Neural cell (in vitro differentiated cells): ENCODE measurements at regions not wholly inside any gene's neighbourhood (a gene's known extent, or its start where the extent isn't known, plus 50 kb on each side); places are given as distances from the start of the nearest gene placed in this dataset.

Experiments
- H2AFZ ChIP-seq: fragments of 200-600, 300-800 bp; sonication (generic), shearing (Covaris generic); 2 replicates; pipeline ENCODE4 v1.6.0; 2014; ENCODE audit warnings: low read depth, mild to moderate bottlenecking, antibody characterized with exemption, low read length, moderate library complexity
- H3F3A ChIP-seq: fragments of 200-600 bp; shearing (Covaris generic); 2 replicates; pipeline ENCODE4 v1.6.1; 2016; ENCODE audit warnings: mild to moderate bottlenecking, moderate library complexity, mixed read lengths, antibody characterized with exemption, low read length; ENCODE audit not compliant: insufficient read depth, poor library complexity, severe bottlenecking
- H3K27ac ChIP-seq: fragments of 200-600, 300-800 bp; sonication (generic), shearing (Covaris generic); 2 replicates; pipeline ENCODE4 v1.5.1; 2014; ENCODE audit warnings: mild to moderate bottlenecking, low read length, moderate library complexity
- H3K27me3 ChIP-seq: fragments of 300-800, 200-600 bp; sonication (generic), shearing (Covaris generic); 2 replicates; pipeline ENCODE4 v1.6.0; 2014; ENCODE audit warnings: mild to moderate bottlenecking, low read depth, low read length, moderate library complexity; ENCODE audit not compliant: insufficient read depth
- H3K36me3 ChIP-seq: fragments of 300-800, 200-600 bp; sonication (generic), shearing (Covaris generic); 2 replicates; pipeline ENCODE4 v1.5.1; 2014; ENCODE audit warnings: mild to moderate bottlenecking, antibody characterized with exemption, low read length, moderate library complexity; ENCODE audit not compliant: insufficient read depth
- H3K4me2 ChIP-seq: fragments of 300-800, 200-600 bp; sonication (generic), shearing (Covaris generic); 2 replicates; pipeline ENCODE4 v1.6.0; 2014; ENCODE audit warnings: mild to moderate bottlenecking, low read length
- H3K4me3 ChIP-seq: fragments of 300-800, 200-600 bp; sonication (generic), shearing (Covaris generic); 2 replicates; pipeline ENCODE4 v1.5.1; 2014; ENCODE audit warnings: mild to moderate bottlenecking, low read length, moderate library complexity
- H3K79me2 ChIP-seq: fragments of 200-600 bp; shearing (Covaris generic); replicated peaks from 2 replicates; pipeline ENCODE4 v1.6.0; 2014; ENCODE audit warnings: mild to moderate bottlenecking, low read length, moderate library complexity; ENCODE audit not compliant: insufficient read depth
- H3K9ac ChIP-seq: fragments of 300-800, 200-600 bp; sonication (generic), shearing (Covaris generic); 2 replicates; pipeline ENCODE4 v1.6.1; 2016; ENCODE audit warnings: mild to moderate bottlenecking, low read length, mixed read lengths
- H3K9me2 ChIP-seq: fragments of 200-600 bp; shearing (Covaris generic); 2 replicates; pipeline ENCODE4 v1.6.1; 2016; ENCODE audit warnings: mild to moderate bottlenecking, low read length, mixed read lengths; ENCODE audit not compliant: insufficient read depth
- H3K9me3 ChIP-seq: fragments of 200-600, 300-800 bp; sonication (generic), shearing (Covaris generic); 2 replicates; pipeline ENCODE4 v1.6.1; 2016; ENCODE audit warnings: mild to moderate bottlenecking, mixed run types, low read length, moderate library complexity, mixed read lengths
- H4K20me1 ChIP-seq: fragments of 200-600 bp; shearing (Covaris generic); 2 replicates; pipeline ENCODE4 v1.6.1; 2016; ENCODE audit warnings: mild to moderate bottlenecking, mixed run types; ENCODE audit not compliant: insufficient read depth
- EP300 ChIP-seq: fragments of 450-650 bp; conservative IDR thresholded peaks from 2 replicates; pipeline ENCODE4 v1.6.1; 2014; ENCODE audit warnings: antibody characterized with exemption, mild to moderate bottlenecking, moderate library complexity; ENCODE audit not compliant: poor library complexity, severe bottlenecking
- EZH2 ChIP-seq: fragments of 200-600, 300-800 bp; shearing (Covaris generic), sonication (generic); IDR thresholded peaks from 2 replicates; pipeline ENCODE4 v1.6.1; 2014; ENCODE audit warnings: antibody characterized with exemption, low read length, borderline replicate concordance, mild to moderate bottlenecking; ENCODE audit not compliant: insufficient read depth, poor library complexity, severe bottlenecking
- MXI1 ChIP-seq: fragments of 450-650 bp; conservative IDR thresholded peaks from 2 replicates; pipeline ENCODE4 v1.6.1; 2014; ENCODE audit warnings: antibody characterized with exemption, mild to moderate bottlenecking; ENCODE audit not compliant: poor library complexity, severe bottlenecking
- POLR2AphosphoS5 ChIP-seq: IDR thresholded peaks from 2 replicates; pipeline ENCODE4 v1.6.1; 2012
- RAD21 ChIP-seq: fragments of 450-650 bp; conservative IDR thresholded peaks from 2 replicates; pipeline ENCODE4 v1.6.1; 2014; ENCODE audit warnings: antibody characterized with exemption, mild to moderate bottlenecking, moderate library complexity
- REST ChIP-seq: IDR thresholded peaks from 2 replicates; pipeline ENCODE4 v1.6.1; 2012; ENCODE audit warnings: borderline replicate concordance
- SMC3 ChIP-seq: fragments of 450-650 bp; conservative IDR thresholded peaks from 2 replicates; pipeline ENCODE4 v1.6.1; 2014; ENCODE audit warnings: antibody characterized with exemption, mild to moderate bottlenecking, moderate library complexity; ENCODE audit not compliant: poor library complexity
- TAF1 ChIP-seq: IDR thresholded peaks from 2 replicates; pipeline ENCODE4 v1.6.1; 2012; ENCODE audit warnings: low read depth
- TF ChIP-seq, protein P1 (sequence below): fragments of 450-650 bp; IDR thresholded peaks from 2 replicates; pipeline ENCODE4 v1.5.1; 2014; ENCODE audit warnings: antibody characterized with exemption, mild to moderate bottlenecking, moderate library complexity; ENCODE audit not compliant: poor library complexity, severe bottlenecking

DNA sequence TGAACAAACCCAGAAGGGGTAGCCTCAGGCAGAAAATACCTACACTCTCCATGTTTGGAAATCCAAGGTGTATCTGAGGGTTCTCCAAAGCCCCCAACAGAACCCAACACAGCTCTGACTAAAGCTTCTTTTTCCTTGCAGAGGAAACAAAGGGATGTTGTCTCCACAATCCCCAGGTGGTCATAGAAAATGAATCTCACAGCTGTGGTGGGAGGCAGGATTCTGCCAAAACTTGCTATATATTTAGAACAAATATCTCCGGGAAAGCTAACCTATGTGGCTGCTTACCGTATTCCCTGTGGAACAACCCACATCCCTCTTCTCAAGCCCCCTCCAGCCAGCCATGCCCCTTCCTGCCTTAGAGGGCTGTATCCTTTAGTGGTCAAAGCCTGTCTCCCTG, 406.1 kb downstream of the PRDM2 start:
- Histone ChIP-seq H3K79me2 (no peaks in the 10 kb centered on the region), H3K27ac (no peak overlapping the region), H4K20me1 (no peaks in the 10 kb centered on the region), H3F3A (no peaks in the 10 kb centered on the region), H3K9me2 (no peaks in the 10 kb centered on the region), H3K4me2 (no peak overlapping the region), H2AFZ (no peak overlapping the region), H3K27me3 (no peaks in the 10 kb centered on the region), H3K9me3 (no peaks in the 10 kb centered on the region), H3K4me3 (no peak overlapping the region), H3K9ac (no peak overlapping the region), H3K36me3 (no peaks in the 10 kb centered on the region)
- TF ChIP-seq EP300, result no peak
- TF ChIP-seq REST, result no peak
- no peak for TF ChIP-seq SMC3
- no peak for TF ChIP-seq POLR2AphosphoS5
- TF ChIP-seq MXI1, result no peak
- TF ChIP-seq, protein P1, sequence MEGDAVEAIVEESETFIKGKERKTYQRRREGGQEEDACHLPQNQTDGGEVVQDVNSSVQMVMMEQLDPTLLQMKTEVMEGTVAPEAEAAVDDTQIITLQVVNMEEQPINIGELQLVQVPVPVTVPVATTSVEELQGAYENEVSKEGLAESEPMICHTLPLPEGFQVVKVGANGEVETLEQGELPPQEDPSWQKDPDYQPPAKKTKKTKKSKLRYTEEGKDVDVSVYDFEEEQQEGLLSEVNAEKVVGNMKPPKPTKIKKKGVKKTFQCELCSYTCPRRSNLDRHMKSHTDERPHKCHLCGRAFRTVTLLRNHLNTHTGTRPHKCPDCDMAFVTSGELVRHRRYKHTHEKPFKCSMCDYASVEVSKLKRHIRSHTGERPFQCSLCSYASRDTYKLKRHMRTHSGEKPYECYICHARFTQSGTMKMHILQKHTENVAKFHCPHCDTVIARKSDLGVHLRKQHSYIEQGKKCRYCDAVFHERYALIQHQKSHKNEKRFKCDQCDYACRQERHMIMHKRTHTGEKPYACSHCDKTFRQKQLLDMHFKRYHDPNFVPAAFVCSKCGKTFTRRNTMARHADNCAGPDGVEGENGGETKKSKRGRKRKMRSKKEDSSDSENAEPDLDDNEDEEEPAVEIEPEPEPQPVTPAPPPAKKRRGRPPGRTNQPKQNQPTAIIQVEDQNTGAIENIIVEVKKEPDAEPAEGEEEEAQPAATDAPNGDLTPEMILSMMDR, result no peak
- no peak for TF ChIP-seq RAD21
- TF ChIP-seq TAF1, result no peak
- TF ChIP-seq EZH2, result no peak

GRCh38 chr1:14106679-14107313, 406.8 kb downstream of the PRDM2 start:
- TF ChIP-seq, protein P1, result no peak
- TF ChIP-seq MXI1 (no peak), POLR2AphosphoS5 (no peak), EZH2 (no peak), EP300 (no peak), SMC3 (no peak), REST (no peak), RAD21 (no peak)
- H3K4me2 ChIP-seq, result no peak overlapping the region
- no peaks in the 10 kb centered on the region for H3K9me2 ChIP-seq
- H2AFZ ChIP-seq, result no peak overlapping the region
- H3K36me3 ChIP-seq, result no peaks in the 10 kb centered on the region
- no peaks in the 10 kb centered on the region for H3K27me3 ChIP-seq
- no peak overlapping the region for H3K4me3 ChIP-seq
- H3K27ac ChIP-seq, result no peak overlapping the region
- H3F3A ChIP-seq, result no peaks in the 10 kb centered on the region
- H3K9ac ChIP-seq, result no peak overlapping the region
- H3K79me2 ChIP-seq, result no peaks in the 10 kb centered on the region
- no peaks in the 10 kb centered on the region for H3K9me3 ChIP-seq
- H4K20me1 ChIP-seq, result no peaks in the 10 kb centered on the region
